IgD-negative memory B cell (primary cell): ENCODE measurements at regions not wholly inside any gene's neighbourhood (a gene's known extent, or its start where the extent isn't known, plus 50 kb on each side); places are given as distances from the start of the nearest gene placed in this dataset.
"Not testable (repeated sequence)": the region's sequence is repeated elsewhere in the genome, so short reads cannot be mapped to it uniquely, and the experiment has no call there.

Experiments used
- H3K27ac Mint-ChIP-seq, 3 donors: one replicate each; pipeline ENCODE4 v1.8.0; 2020 to 2022; ENCODE audit warnings: mild to moderate bottlenecking in 3 of 3, mixed read lengths in 3 of 3, moderate library complexity in 1 of 3
- H3K27me3 Mint-ChIP-seq: one replicate; pipeline ENCODE4 v1.8.0; 2021; ENCODE audit warnings: mixed read lengths
- H3K36me3 Mint-ChIP-seq: one replicate; pipeline ENCODE4 v1.8.0; 2020; ENCODE audit warnings: mild to moderate bottlenecking, mixed read lengths
- H3K4me1 Mint-ChIP-seq, 3 donors: one replicate each; pipeline ENCODE4 v1.8.0; 2020 to 2022; ENCODE audit warnings: mixed read lengths in 3 of 3, mild to moderate bottlenecking in 1 of 3
- H3K4me3 Mint-ChIP-seq, 4 donors: one replicate each; pipeline ENCODE4 v1.8.0; 2020 to 2022; ENCODE audit warnings: mild to moderate bottlenecking in 4 of 4, mixed read lengths in 4 of 4, moderate library complexity in 3 of 4
- H3K9me3 Mint-ChIP-seq, 3 donors: one replicate each; pipeline ENCODE4 v1.8.0; 2020 to 2021; ENCODE audit warnings: mixed read lengths in 3 of 3, mild to moderate bottlenecking in 1 of 3

DNA sequence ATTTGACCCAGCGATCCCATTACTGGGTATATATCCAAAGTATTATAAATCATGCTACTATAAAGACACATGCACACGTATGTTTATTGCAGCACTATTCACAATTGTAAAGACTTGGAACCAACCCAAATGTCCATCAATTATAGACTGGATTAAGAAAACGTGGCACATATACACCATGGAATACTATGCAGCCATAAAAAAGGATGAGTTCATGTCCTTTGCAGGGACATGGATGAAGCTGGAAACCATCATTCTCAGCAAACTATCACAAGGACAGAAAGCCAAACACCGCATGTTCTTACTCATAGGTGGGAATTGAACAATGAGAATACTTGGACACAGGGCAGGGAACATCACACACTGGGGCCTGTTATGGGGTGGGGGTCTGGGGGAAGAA, 317.8 kb downstream of the TSHZ3 start:
- peaks cover 4 to 16% (median 5%) of the 10 kb centered on the region in 3 donors for H3K9me3 Mint-ChIP-seq
- H3K4me3 Mint-ChIP-seq, H3K4me1 Mint-ChIP-seq, H3K36me3 Mint-ChIP-seq, H3K27ac Mint-ChIP-seq, H3K27me3 Mint-ChIP-seq: not testable (repeated sequence)

GRCh38 chr19:31023038-31023437, 326.2 kb downstream of the TSHZ3 start:
- no peaks in the 10 kb centered on the region for H3K27me3 Mint-ChIP-seq
- peaks cover 0 to 2% (median 0%) of the 10 kb centered on the region in 3 donors for H3K4me1 Mint-ChIP-seq
- no peak overlapping the region for H3K27ac Mint-ChIP-seq
- H3K4me3 Mint-ChIP-seq = no peak overlapping the region
- no peaks in the 10 kb centered on the region for H3K36me3 Mint-ChIP-seq
- H3K9me3 Mint-ChIP-seq = peaks cover 0 to 34% (median 9%) of the 10 kb centered on the region in 3 donors

DNA sequence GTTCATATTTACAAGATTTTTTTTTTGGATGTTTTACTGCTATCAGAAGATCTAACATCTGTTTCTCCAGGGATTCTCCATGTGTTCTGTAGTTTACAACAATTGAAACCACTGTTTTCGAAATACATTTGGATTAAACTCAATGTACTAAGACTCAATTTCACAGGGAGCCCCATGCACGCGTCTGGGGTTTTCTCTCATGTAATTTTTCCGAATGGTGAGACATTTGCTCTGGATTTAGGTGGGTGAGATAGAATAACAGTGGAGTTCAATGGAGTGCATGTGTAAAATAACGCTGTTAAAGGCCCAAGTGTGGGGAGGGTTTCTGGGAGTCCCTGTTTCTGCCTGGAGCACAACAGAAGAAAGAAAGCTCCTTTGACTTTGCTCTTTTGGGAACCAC, 330.3 kb downstream of the TSHZ3 start:
- Mint-ChIP-seq H3K27me3 (no peaks in the 10 kb centered on the region), H3K4me1 (no peaks in the 10 kb centered on the region), H3K27ac (no peak overlapping the region), H3K9me3 (peaks cover 3 to 17% (median 4%) of the 10 kb centered on the region in 3 donors), H3K4me3 (no peak overlapping the region), H3K36me3 (no peaks in the 10 kb centered on the region)

DNA sequence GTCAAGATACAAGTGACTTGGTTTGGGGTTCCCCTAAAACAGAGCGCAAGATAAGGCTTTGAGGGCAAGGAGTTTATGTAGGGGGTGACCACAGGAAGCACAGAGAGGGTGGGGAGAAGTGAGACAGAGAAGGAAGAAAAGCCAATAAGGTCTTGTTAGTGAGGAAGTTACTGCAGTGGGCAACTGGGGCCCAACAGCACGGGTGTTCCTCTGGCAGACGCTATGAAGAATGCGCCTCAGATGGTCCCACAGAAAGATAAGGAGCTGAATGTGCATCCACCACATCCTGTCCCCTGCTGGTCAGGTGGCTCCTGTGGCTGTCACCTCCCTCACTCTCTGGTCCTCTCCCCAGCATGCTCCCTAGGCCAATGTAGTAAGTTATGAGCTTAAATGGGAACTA, 333.5 kb downstream of the TSHZ3 start:
- H3K36me3 Mint-ChIP-seq = no peaks in the 10 kb centered on the region
- H3K9me3 Mint-ChIP-seq = peaks cover 3 to 15% (median 4%) of the 10 kb centered on the region in 3 donors
- H3K27ac Mint-ChIP-seq = peak overlapping the region in 1 of 3 donors; percentile 65
- no peaks in the 10 kb centered on the region for H3K4me1 Mint-ChIP-seq
- no peak overlapping the region for H3K4me3 Mint-ChIP-seq
- H3K27me3 Mint-ChIP-seq = no peaks in the 10 kb centered on the region

DNA sequence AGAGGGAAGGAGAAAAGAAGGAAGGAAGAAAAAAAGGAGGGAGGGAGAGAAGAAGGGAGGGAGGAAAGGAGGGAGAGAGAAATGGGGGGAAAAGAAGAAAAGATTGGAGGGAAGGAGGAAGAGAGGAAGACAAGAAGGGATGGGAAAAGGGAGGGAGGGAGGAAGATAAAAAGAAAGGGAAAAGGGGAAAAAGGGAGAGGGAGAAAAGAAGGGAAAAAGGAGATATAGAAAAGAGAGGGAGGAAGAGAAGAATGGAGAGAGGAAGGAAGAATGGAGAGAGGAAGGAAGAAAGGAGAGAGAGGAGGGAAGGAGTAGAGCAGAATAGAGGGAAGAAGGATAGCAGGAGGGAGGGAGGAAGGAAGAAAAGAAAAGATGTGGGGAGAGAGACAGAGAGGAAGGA, 334.6 kb downstream of the TSHZ3 start:
- H3K4me3 Mint-ChIP-seq = no peak overlapping the region
- no peaks in the 10 kb centered on the region for H3K27me3 Mint-ChIP-seq
- H3K9me3 Mint-ChIP-seq = peaks cover 3 to 6% (median 4%) of the 10 kb centered on the region in 3 donors
- H3K4me1 Mint-ChIP-seq = no peaks in the 10 kb centered on the region
- H3K36me3 Mint-ChIP-seq = no peaks in the 10 kb centered on the region
- H3K27ac Mint-ChIP-seq = no peak overlapping the region

- H3K36me3 Mint-ChIP-seq = no peaks in the 10 kb centered on the region
- H3K4me3 Mint-ChIP-seq = no peak overlapping the region
- no peaks in the 10 kb centered on the region for H3K4me1 Mint-ChIP-seq
- peak overlapping the region in 1 of 3 donors; percentile 19 for H3K27ac Mint-ChIP-seq
- H3K9me3 Mint-ChIP-seq = peaks cover 3 to 4% (median 4%) of the 10 kb centered on the region in 3 donors
- H3K27me3 Mint-ChIP-seq = no peaks in the 10 kb centered on the region
Observed at GRCh38 chr19:31013384-31014020, 335.7 kb downstream of the TSHZ3 start.

GRCh38 chr19:31002518-31003244, 346.6 kb downstream of the TSHZ3 start:
- H3K27me3 Mint-ChIP-seq = no peaks in the 10 kb centered on the region
- H3K27ac Mint-ChIP-seq = no peak overlapping the region
- peaks cover 2% of the 10 kb centered on the region for H3K36me3 Mint-ChIP-seq
- H3K4me1 Mint-ChIP-seq = no peaks in the 10 kb centered on the region
- peaks cover 6 to 11% (median 8%) of the 10 kb centered on the region in 3 donors for H3K9me3 Mint-ChIP-seq
- no peak overlapping the region for H3K4me3 Mint-ChIP-seq

DNA sequence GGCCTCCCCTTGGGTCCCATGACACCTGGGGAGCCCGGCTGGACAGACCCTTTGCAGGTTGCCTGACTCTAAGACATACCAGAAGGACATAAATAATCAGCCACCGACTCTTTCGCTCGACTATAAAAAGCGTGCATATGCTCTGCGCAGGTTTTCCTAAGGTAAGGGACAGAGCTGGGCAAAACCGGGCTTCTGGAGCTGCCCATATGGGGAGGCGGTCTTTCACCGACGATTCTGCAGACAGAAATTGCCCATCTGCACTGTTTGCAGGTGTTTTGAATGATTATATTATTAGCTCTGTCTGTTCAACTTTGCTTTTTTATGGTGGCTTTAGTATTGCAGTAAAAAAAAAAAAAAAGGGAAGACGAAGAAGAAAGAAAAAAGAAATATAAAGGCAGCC, 347.2 kb downstream of the TSHZ3 start:
- no peaks in the 10 kb centered on the region for H3K36me3 Mint-ChIP-seq
- no peaks in the 10 kb centered on the region for H3K27me3 Mint-ChIP-seq
- peaks cover 4 to 9% (median 8%) of the 10 kb centered on the region in 3 donors for H3K9me3 Mint-ChIP-seq

DNA sequence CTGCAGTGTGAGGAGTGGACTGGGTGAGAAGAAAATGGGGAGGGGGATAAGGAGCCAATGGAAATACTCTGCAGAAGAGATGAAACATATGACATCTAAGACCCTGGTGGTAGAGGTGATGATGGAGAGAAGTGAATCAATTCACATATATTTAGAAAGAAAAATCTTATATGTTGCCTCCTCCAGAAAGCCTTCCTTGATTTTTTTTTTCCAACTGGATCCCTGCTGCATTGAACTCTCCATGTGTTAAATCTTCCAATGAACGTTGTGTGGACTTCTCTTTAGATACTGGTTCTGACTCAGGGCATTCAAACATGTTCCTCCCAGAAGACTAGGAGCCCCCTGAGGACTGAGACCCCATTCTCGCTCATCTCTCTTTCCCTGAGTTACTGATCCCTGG, 348.3 kb downstream of the TSHZ3 start:
- H3K36me3 Mint-ChIP-seq = no peaks in the 10 kb centered on the region
- H3K4me1 Mint-ChIP-seq = no peaks in the 10 kb centered on the region
- H3K27me3 Mint-ChIP-seq = no peaks in the 10 kb centered on the region
- no peak overlapping the region for H3K4me3 Mint-ChIP-seq
- peaks cover 3 to 8% (median 3%) of the 10 kb centered on the region in 3 donors for H3K9me3 Mint-ChIP-seq
- H3K27ac Mint-ChIP-seq = no peak overlapping the region

More for the DNA sequence above, 347.2 kb downstream of the TSHZ3 start:
- no peak overlapping the region for H3K4me3 Mint-ChIP-seq
- no peak overlapping the region for H3K27ac Mint-ChIP-seq
- no peaks in the 10 kb centered on the region for H3K4me1 Mint-ChIP-seq

- Mint-ChIP-seq H3K27me3 (no peaks in the 10 kb centered on the region), H3K4me3 (no peak overlapping the region), H3K27ac (no peak overlapping the region), H3K4me1 (no peaks in the 10 kb centered on the region), H3K9me3 (peaks cover 3 to 8% (median 3%) of the 10 kb centered on the region in 3 donors), H3K36me3 (no peaks in the 10 kb centered on the region)
Observed at GRCh38 chr19:30999726-31000125, 349.5 kb downstream of the TSHZ3 start.

GRCh38 chr19:30997222-30997621, 352.0 kb downstream of the TSHZ3 start:
- Mint-ChIP-seq H3K36me3 (no peaks in the 10 kb centered on the region), H3K4me1 (no peaks in the 10 kb centered on the region), H3K27ac (no peak overlapping the region), H3K27me3 (no peaks in the 10 kb centered on the region), H3K9me3 (peaks cover under 1 to 15% (median 3%) of the 10 kb centered on the region in 3 donors), H3K4me3 (no peak overlapping the region)

DNA sequence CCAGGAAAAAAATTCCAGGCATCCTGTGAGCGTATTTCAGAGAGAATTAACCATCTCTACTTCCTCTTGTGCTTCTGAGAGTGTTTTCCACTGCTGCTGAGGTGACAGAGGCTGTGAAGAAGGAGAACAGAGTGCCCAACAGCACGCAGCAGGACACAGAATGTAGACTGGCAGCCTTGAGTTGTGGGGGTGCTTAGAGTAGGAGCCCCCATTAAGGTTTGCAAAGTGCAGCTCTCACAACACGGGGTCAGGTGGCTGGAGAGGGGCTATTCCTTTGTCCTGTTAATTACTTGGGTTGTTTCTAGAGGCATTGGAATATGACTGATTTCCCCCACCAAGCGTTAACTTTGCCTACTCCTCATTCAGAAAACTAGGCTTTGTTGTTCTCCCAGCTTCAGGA, 370.6 kb downstream of the TSHZ3 start:
- Mint-ChIP-seq H3K27me3 (no peaks in the 10 kb centered on the region), H3K9me3 (peaks cover 0 to 5% (median 1%) of the 10 kb centered on the region in 3 donors), H3K36me3 (no peaks in the 10 kb centered on the region), H3K27ac (no peak overlapping the region), H3K4me3 (peak overlapping the region in 1 of 4 donors; percentile 41), H3K4me1 (no peaks in the 10 kb centered on the region)

GRCh38 chr19:30969591-30969990, 379.6 kb downstream of the TSHZ3 start:
- H3K4me3 Mint-ChIP-seq = no peak overlapping the region
- no peaks in the 10 kb centered on the region for H3K27me3 Mint-ChIP-seq
- no peaks in the 10 kb centered on the region for H3K4me1 Mint-ChIP-seq
- peaks cover 0 to 9% (median 5%) of the 10 kb centered on the region in 3 donors for H3K9me3 Mint-ChIP-seq
- H3K36me3 Mint-ChIP-seq = no peaks in the 10 kb centered on the region
- no peak overlapping the region for H3K27ac Mint-ChIP-seq

GRCh38 chr19:30968841-30969399, 380.3 kb downstream of the TSHZ3 start:
- Mint-ChIP-seq H3K4me1 (no peaks in the 10 kb centered on the region), H3K36me3 (no peaks in the 10 kb centered on the region), H3K27ac (no peak overlapping the region), H3K9me3 (peaks cover 0 to 8% (median 5%) of the 10 kb centered on the region in 3 donors), H3K27me3 (no peaks in the 10 kb centered on the region), H3K4me3 (no peak overlapping the region)

GRCh38 chr19:30968210-30968609, 381.0 kb downstream of the TSHZ3 start:
- no peaks in the 10 kb centered on the region for H3K36me3 Mint-ChIP-seq
- H3K27ac Mint-ChIP-seq = no peak overlapping the region
- H3K4me3 Mint-ChIP-seq = no peak overlapping the region
- peaks cover 0 to 10% (median 4%) of the 10 kb centered on the region in 3 donors for H3K9me3 Mint-ChIP-seq
- H3K27me3 Mint-ChIP-seq = no peaks in the 10 kb centered on the region
- no peaks in the 10 kb centered on the region for H3K4me1 Mint-ChIP-seq
